Calu3 (cell line): ENCODE measurements at regions not wholly inside any gene's neighbourhood (a gene's known extent, or its start where the extent isn't known, plus 50 kb on each side); places are given as distances from the start of the nearest gene placed in this dataset.
A peak's percentile ranks its signal among the peaks of the same experiment; 100 is the strongest.

Experiments
- BruUV-seq: library from RNA; stranded (reverse); fragments of 400-500 nt; replicated peaks from 2 replicates; lab custom pipeline; 2021; lab: Mats Ljungman, UMichigan
- CTCF ChIA-PET: fragments of 300-600 bp; sonication (Branson Sonifier 250); formaldehyde crosslinking; loops from one replicate; lab custom pipeline; 2022; ENCODE audit warnings: antibody characterized with exemption; lab: Charles Lee
- DNase-seq: peaks from one replicate; pipeline ENCODE4 v3.0.0; 2022
- H3K27ac Mint-ChIP-seq: one replicate; pipeline ENCODE4 v1.8.0; 2022; ENCODE audit warnings: mixed read lengths; ENCODE audit not compliant: unreplicated experiment
- H3K27me3 Mint-ChIP-seq: one replicate; pipeline ENCODE4 v1.8.0; 2022; ENCODE audit warnings: mixed read lengths; ENCODE audit not compliant: unreplicated experiment
- H3K36me3 Mint-ChIP-seq: one replicate; pipeline ENCODE4 v1.8.0; 2022; ENCODE audit warnings: mild to moderate bottlenecking, moderate library complexity, mixed read lengths; ENCODE audit not compliant: insufficient read depth, unreplicated experiment
- H3K4me1 Mint-ChIP-seq: one replicate; pipeline ENCODE4 v1.8.0; 2022; ENCODE audit warnings: mild to moderate bottlenecking, low read depth, mixed read lengths; ENCODE audit not compliant: unreplicated experiment
- H3K4me3 Mint-ChIP-seq: one replicate; pipeline ENCODE4 v1.8.0; 2022; ENCODE audit warnings: mild to moderate bottlenecking, low read depth, moderate library complexity, mixed read lengths; ENCODE audit not compliant: unreplicated experiment
- H3K9me3 Mint-ChIP-seq: one replicate; pipeline ENCODE4 v1.8.0; 2022; ENCODE audit warnings: low read depth, mixed read lengths; ENCODE audit not compliant: unreplicated experiment
- intact Hi-C: fragments of 100-400 bp; cut with micrococcal nuclease; formaldehyde crosslinking; loops from one replicate; pipeline ENCODE4 v1.10.0; 2022; ENCODE audit not compliant: unreplicated experiment
- TF ChIP-seq, protein P1 (sequence below): fragments of 200-600 bp; IDR thresholded peaks from one replicate; pipeline ENCODE4 v1.8.0; 2022; ENCODE audit warnings: antibody characterized with exemption; ENCODE audit not compliant: unreplicated experiment

DNA sequence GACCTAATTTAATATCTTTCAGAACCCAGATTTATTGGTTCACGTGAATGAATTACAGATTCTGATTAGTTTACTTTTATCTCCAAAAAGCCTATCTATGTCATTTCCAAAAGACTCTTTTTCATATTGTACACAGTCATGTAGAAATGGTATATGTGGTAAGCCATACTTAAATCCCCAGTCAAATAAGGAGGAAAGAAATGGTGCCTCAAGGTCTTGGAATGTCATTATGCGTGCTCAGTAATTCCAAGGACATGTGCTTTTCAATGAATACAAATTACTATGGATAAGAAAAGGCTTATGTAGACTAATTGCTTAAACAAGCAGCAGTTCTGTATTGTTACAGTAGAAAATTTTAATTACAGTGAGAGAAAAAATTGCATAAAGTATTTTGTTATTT is 64.1 kb upstream of the TYRP1 start:
- no peak overlapping the region for H3K4me3 Mint-ChIP-seq
- H3K9me3 Mint-ChIP-seq: no peaks in the 10 kb centered on the region
- no TSS peak for BruUV-seq
- TF ChIP-seq, protein P1, sequence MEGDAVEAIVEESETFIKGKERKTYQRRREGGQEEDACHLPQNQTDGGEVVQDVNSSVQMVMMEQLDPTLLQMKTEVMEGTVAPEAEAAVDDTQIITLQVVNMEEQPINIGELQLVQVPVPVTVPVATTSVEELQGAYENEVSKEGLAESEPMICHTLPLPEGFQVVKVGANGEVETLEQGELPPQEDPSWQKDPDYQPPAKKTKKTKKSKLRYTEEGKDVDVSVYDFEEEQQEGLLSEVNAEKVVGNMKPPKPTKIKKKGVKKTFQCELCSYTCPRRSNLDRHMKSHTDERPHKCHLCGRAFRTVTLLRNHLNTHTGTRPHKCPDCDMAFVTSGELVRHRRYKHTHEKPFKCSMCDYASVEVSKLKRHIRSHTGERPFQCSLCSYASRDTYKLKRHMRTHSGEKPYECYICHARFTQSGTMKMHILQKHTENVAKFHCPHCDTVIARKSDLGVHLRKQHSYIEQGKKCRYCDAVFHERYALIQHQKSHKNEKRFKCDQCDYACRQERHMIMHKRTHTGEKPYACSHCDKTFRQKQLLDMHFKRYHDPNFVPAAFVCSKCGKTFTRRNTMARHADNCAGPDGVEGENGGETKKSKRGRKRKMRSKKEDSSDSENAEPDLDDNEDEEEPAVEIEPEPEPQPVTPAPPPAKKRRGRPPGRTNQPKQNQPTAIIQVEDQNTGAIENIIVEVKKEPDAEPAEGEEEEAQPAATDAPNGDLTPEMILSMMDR: no peak
- intact Hi-C loops: no loop called here
- H3K4me1 Mint-ChIP-seq: peaks cover 9% of the 10 kb centered on the region
- CTCF ChIA-PET: no interaction called here
- no peak overlapping the region for H3K27ac Mint-ChIP-seq
- no peak for DNase-seq
- H3K27me3 Mint-ChIP-seq: peaks cover 38% of the 10 kb centered on the region
- H3K36me3 Mint-ChIP-seq: no peaks in the 10 kb centered on the region

DNA sequence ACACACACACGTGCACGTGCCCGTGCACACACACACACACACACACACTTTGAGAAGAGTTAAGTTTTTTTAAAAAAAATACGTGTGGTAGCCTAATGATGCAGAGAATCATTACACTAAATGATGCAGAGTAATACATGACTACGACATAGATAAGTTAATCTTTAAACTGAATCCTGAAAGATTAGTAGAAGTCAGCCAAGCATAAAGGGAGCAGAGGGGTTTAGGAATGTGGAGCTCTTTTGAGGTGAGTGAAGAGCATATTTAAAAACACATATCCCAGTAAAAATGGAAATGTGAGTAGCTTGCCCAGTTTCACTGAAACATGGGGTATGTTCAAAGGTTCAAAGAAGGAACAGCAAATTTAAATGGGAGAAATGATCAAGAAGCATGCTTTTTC is 61.3 kb upstream of the TYRP1 start:
- peaks cover 58% of the 10 kb centered on the region for H3K27me3 Mint-ChIP-seq
- DNase-seq: no peak
- H3K4me3 Mint-ChIP-seq: no peak overlapping the region
- TF ChIP-seq, protein P1: no peak
- no peaks in the 10 kb centered on the region for H3K36me3 Mint-ChIP-seq
- no peak overlapping the region for H3K27ac Mint-ChIP-seq
- CTCF ChIA-PET: no interaction called here
- H3K9me3 Mint-ChIP-seq: no peaks in the 10 kb centered on the region
- BruUV-seq: no TSS peak
- intact Hi-C loops: loop anchor here (2.0 kb wide), 1 partner anchor 23 kb away; no protein-coding TSS in a partner anchor
- H3K4me1 Mint-ChIP-seq: peaks cover 9% of the 10 kb centered on the region

DNA sequence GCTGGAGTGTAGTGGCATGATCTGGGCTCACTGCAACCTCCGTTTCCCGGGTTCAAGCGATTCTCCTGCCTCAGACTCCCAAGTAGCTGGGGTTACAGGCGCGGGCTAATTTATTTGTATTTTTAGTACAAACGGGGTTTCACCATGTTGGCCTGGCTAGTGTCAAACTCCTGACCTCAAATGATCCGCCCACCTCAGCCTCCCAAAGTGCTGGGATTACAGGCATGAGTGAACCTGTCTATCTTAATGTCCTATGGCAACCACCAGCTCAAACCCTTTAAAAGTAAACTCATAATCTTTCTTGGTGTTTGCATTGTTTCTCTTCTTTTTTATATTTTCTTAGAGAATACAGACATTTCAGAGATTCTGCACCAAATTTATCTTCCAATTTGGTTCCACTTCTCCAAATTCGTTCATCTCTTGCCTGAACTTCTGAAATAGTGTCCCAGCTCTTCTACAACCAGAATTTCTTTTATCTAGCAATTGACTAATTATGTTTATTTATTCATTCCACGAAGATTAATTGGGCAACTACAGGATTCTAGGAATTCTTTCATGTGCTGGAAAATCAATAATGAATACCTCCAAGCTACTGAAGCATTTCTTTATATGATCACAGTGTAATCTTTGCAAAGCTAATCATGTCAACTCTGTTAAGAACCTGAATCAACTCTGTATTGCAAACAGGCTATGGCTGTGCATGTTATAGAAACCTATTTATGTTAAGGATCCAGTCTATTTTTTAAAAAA is 60.0 kb upstream of the TYRP1 start:
- BruUV-seq: no TSS peak
- DNase-seq: no peak
- Mint-ChIP-seq H3K4me3 (no peak overlapping the region), H3K36me3 (no peaks in the 10 kb centered on the region), H3K9me3 (no peaks in the 10 kb centered on the region), H3K4me1 (peaks cover 9% of the 10 kb centered on the region), H3K27ac (no peak overlapping the region), H3K27me3 (peaks cover 62% of the 10 kb centered on the region)
- intact Hi-C loops: loop anchor here (2.0 kb wide), 1 partner anchor 24 kb away; no protein-coding TSS in a partner anchor
- TF ChIP-seq, protein P1: no peak
- CTCF ChIA-PET: no interaction called here

DNA sequence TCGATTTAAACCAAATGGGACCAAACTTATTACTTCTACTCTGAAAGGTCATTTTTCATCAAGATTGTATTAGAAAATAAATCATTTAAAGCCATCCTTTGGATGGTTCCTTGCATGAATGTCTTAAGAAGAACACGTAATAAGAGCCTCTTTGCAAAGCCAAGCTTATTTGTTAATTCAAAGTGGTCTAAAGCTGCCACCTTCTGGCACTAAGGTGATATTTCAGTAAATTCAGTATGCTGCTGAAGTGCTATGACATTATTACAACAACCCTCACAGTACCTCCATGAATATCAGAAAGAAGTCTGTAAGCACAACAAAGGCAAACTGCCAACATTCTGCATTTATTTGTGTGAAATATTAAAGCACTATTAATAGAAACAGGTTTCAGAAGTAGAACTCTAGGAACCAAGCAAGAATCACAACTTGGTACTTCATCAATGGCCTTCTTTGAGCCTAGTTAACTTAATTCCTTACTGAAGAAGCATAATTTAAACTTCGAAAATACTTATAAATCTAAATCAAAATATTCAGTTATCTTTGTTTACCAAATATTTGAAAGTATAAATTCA is 53.1 kb upstream of the TYRP1 start:
- no peak overlapping the region for H3K4me3 Mint-ChIP-seq
- no peaks in the 10 kb centered on the region for H3K9me3 Mint-ChIP-seq
- no TSS peak for BruUV-seq
- TF ChIP-seq, protein P1: peak; percentile 20
- no peak overlapping the region for H3K27ac Mint-ChIP-seq
- intact Hi-C loops: loop anchor here (2.0 kb wide), 1 partner anchor 85 kb away; no protein-coding TSS in a partner anchor
- no peak for DNase-seq
- H3K36me3 Mint-ChIP-seq: no peaks in the 10 kb centered on the region
- CTCF ChIA-PET: interaction anchor here (1.0 kb wide), 1 partner anchor 84 kb away, joined by 3 read pairs; no protein-coding TSS in a partner anchor
- H3K4me1 Mint-ChIP-seq: no peaks in the 10 kb centered on the region
- peaks cover 20% of the 10 kb centered on the region for H3K27me3 Mint-ChIP-seq
